NB4 (cell line): ENCODE measurements at regions not wholly inside any gene's neighbourhood (a gene's known extent, or its start where the extent isn't known, plus 50 kb on each side); places are given as distances from the start of the nearest gene placed in this dataset.

Source experiments
- DNase-seq: peaks from one replicate; pipeline ENCODE4 v3.0.0; 2010; ENCODE audit warnings: low read depth
- H3K4me3 ChIP-seq: one replicate; pipeline ENCODE4 v1.5.1; 2011; ENCODE audit warnings: mild to moderate bottlenecking, low read depth, low read length, moderate library complexity
- CTCF ChIP-seq: IDR thresholded peaks from one replicate; pipeline ENCODE4 v1.5.1; 2012; ENCODE audit warnings: low read depth, low read length
- MYC ChIP-seq: IDR thresholded peaks from 2 replicates; pipeline ENCODE4 v1.6.1; 2011; ENCODE audit warnings: low read depth, low read length
- POLR2A ChIP-seq: IDR thresholded peaks from 2 replicates; pipeline ENCODE4 v1.6.1; 2011; ENCODE audit warnings: mild to moderate bottlenecking; ENCODE audit not compliant: insufficient read length; ENCODE audit errors: extremely low read depth
- TF ChIP-seq, protein P1 (sequence below): IDR thresholded peaks from 2 replicates; pipeline ENCODE4 v1.6.1; 2011; ENCODE audit warnings: low read depth, low read length

DNA sequence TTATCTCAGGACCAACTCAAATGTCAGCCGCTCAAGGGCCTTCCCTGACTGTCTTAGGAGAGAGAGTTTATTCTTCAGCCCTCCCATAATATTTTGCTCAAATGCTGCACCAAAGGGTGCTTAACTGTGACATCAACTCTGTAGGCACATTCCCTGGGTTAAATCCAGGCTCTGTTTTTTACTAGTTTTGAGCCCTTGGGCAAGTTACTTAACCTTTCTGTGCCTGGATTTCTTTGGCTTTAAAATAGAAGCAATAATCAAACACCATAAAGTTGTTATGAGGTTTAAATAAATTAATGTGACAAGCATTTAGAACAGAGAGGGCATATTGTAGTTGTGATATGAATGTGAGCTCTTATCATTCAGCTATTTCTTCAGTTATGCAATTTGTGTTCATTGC is 54.2 kb upstream of the LIMCH1 start:
- TF ChIP-seq CTCF: no peak
- no peak for TF ChIP-seq MYC
- TF ChIP-seq, protein P1, sequence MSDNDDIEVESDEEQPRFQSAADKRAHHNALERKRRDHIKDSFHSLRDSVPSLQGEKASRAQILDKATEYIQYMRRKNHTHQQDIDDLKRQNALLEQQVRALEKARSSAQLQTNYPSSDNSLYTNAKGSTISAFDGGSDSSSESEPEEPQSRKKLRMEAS: no peak
- no peak for DNase-seq
- H3K4me3 ChIP-seq: no peak overlapping the region

DNA sequence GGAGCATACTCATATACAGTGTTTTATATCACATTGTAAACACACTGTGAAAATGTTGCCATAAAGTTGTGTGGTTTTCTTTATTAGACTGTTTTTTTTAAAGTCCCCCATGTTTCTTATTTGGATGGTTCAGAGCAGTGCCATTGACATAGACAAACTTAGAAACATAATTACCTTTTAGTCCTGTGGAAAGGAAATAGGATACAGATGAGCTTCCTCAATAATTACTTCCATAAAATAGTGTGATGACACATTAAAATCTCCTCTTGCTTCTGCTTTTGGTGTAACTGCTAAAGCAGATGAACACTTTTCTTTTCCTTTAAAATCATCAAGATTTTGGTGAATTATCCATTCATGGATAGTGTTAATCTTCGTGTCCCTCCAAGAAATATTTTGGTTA is 52.9 kb upstream of the LIMCH1 start:
- TF ChIP-seq, protein P1: no peak
- no peak for TF ChIP-seq CTCF
- no peak for TF ChIP-seq MYC
- H3K4me3 ChIP-seq: no peak overlapping the region
- DNase-seq: no peak

GRCh38 chr4:41487868-41488440 is 50.0 kb upstream of the LIMCH1 start:
- TF ChIP-seq CTCF: no peak
- no peak for TF ChIP-seq MYC
- TF ChIP-seq, protein P1: no peak
- no peak for TF ChIP-seq POLR2A
- H3K4me3 ChIP-seq: no peak overlapping the region
- DNase-seq: no peak
